HG02763 (cell line): ENCODE measurements at regions not wholly inside any gene's neighbourhood (a gene's known extent, or its start where the extent isn't known, plus 50 kb on each side); places are given as distances from the start of the nearest gene placed in this dataset.
"Not testable (repeated sequence)": the region's sequence is repeated elsewhere in the genome, so short reads cannot be mapped to it uniquely, and the experiment has no call there.

ENCODE experiments used
- ATAC-seq: cut with Tn5 transposase; IDR thresholded peaks from one replicate; pipeline ENCODE4 v1.9.1; 2021; ENCODE audit warnings: mild to moderate bottlenecking, moderate library complexity; ENCODE audit not compliant: unreplicated experiment

DNA sequence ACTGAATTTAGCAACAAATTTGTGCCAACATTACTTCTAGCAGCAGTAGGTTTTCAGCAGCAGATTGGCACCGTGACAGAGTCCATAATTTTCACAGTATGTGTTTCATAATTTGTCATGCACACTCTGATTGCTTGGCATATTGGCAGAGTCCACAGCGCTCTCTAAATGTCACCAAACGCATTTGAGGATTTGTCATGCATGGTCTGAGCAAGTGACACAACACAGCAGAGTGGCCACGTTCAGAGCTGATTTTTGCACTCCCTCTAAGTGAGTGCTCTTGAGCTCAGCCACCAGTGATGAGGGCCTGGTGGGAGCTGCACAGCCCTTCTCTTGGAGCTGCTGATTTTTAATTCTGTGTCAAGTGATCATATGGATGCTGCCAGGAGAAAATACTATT lies 1270.8 kb downstream of the ROBO1 start:
- no peak for ATAC-seq

DNA sequence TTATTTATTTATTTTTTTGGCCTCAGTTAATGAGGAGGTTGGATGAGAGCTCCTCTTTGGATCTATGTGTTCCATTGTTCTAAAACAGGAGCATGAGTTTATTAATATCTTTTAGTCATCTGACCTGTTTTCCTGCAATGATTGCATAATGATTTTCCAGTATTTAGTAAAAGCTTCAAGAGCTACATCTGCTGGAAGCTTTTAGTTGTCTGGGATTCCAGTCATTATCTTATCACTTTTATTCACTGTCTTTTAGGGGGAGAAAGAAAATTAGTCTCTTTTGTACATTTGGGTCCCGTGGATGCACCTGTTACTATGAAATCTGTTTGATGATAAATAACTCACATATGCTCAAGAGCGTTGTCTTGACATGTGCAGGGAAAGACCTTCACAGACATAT lies 1270.0 kb downstream of the ROBO1 start:
- no peak for ATAC-seq

DNA sequence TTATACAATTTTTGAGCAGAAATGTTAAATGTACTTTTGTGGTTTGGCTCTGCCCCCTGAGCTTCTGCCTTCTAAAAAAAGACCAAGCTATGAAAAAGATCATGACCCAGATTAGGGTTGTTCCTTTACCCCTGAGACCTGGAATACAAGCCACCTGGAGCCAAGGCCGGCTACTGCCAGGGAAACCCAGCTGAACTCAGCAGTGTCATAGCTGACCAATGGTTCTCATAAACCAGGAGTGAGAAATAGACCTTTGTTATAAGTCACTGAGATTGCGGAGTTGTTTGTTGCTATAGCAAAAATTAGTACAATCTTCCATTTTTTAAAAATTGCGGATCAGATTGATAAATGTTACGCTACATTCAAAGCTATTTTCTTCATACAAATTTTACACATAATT lies 1261.7 kb downstream of the ROBO1 start:
- ATAC-seq = no peak

DNA sequence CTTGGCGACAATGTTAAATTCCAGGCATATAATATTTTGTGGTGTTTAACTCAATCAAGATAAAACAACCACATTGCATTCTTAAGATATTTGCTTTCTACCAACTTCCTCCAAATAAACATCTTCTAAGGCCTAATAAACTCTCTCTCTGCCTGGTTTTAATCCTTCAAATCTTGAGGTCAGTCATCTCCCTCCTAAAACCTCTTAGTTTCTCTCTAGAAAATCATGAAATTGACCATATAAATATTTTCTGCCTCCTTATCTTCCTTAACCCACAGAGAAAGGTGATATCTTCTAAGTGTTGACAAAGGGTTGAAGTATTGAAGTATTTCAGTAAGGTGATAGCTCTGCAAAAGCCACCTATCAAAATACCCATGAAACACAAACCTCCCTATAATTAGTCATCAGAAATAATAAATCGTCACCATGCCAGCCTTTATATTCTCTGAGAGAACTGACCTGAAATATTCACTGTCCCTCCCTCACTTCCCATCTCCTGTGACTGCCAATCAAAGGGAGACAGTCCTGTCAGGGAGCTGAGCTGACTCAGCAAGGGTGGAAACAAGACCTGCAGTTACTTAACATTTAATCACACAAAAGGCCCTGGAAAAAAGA lies 1261.1 kb downstream of the ROBO1 start:
- no peak for ATAC-seq

DNA sequence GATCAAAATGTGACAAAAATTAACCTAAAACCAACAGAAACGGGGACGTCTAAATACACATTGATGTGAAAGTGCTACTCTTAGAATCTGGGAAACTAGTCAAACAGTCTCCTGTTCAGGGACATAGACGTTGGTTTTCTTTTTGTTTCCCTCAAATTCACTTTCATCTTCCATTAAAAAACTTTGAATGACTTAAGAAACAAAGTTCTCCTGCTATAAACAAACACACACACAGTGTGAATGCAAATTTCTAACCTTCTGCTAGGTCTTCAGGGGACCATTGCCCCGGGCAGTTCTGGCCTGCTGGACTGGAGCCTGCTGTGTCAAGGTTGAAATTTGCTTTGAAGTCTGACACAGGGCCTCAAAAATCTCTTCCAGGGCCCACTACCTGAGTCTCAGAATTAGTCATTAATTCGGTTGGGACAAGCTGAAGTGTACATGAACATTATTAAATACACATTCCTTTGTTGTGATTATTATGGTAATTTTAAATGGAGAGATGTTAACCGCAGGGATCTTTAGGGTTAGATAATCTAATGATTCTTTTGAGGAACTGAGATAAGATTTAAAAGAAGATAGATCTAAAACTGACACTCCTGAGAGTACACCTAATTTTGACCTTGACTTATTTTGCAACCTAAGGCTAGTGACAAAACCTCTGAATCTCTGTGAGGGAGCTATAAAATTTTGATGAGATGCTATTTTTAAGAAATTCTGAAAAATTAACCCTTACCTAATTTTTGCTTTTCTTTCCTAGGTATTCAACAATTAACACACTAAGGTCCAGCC lies 1260.4 kb downstream of the ROBO1 start:
- ATAC-seq = no peak

DNA sequence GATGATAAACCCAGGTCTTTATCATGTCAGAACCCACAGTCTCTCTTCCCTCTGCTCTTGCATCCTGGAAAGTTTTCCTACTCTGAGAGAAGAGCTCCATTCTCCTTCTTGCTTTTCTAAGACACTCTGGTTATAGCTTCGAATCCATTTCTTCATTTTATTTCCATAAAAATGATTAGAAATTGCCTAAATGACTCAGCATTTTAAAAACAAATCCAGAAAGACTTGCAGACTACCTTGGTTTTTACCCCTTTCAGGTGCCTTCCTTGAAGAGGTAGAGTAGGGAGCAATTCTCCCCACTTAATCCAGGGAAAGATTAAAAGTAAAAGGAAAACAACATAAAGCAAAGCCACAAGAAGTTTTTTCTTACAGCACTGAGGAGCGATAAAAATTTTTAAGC lies 1256.0 kb downstream of the ROBO1 start:
- ATAC-seq = no peak

DNA sequence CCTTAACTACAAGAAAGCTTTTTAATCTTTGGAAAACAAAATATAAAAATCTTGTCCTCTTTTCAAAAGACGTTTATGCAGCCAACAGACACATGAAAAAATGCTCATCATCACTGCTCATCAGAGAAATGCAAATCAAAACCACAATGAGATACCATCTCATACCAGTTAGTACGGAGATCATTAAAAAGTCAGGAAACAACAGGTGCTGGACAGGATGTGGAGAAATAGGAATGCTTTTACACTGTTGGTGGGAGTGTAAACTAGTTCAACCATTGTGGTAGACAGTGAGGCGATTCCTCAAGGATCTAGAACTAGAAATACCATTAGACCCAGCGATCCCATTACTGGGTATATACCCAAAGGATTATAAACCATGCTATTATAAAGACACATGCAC lies 1255.0 kb downstream of the ROBO1 start:
- ATAC-seq = not testable (repeated sequence)

DNA sequence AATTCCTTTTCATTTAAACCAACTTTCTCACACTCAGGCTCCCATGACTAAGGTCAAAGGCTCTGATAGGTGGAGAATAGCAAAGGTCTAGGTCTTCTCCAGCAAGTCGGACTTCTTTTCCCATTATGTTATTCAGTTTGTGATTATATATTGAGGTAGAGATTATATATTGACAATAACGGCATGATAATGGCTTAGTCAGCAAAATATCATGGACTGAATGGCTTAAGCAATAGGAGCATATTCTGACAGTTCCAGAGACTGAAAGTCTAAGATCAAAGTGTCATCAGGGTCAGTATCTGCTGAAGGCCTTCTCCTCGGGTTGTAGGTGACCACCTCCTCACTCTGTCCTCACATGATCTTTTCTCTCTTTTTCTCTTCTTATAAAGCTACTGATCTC lies 1251.4 kb downstream of the ROBO1 start:
- no peak for ATAC-seq

DNA sequence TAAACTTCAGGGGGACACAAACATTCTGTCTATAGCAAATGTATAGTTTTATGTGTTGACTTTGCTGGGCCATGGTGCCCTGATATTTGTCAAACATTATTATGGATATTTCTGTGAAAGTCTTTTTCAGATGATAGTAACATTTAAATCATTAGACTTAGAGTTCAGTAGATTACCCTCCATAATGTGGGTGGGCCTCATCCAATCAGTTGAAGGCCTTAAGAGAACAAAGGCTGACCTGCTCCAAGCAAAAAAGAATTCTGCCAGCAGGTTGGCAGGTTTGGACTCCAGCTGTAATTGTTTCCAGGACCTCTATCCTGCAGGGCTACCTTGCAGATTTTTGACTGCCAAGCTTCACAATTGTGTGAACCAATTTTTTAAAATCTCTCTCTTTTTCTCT lies 1250.9 kb downstream of the ROBO1 start:
- ATAC-seq = no peak

DNA sequence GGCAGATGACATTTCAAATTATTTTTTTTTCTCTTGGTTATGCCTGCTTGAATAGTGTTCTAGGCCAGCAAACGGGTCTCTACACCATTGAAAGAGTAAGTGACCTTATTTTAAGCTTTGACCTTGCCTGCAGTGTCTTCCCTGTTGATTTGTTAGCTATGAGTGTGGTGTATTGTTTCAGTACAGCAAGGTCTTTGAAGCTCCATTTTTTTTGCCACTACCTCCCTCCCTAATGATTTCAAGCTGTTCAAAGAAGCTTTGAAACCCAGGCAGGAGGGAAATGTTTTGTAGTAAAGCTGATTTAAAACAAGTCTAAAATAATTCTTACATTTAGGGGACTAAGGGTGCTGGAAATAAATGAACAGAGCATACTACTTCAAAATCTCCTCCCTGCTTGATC lies 1249.8 kb downstream of the ROBO1 start:
- ATAC-seq = no peak

DNA sequence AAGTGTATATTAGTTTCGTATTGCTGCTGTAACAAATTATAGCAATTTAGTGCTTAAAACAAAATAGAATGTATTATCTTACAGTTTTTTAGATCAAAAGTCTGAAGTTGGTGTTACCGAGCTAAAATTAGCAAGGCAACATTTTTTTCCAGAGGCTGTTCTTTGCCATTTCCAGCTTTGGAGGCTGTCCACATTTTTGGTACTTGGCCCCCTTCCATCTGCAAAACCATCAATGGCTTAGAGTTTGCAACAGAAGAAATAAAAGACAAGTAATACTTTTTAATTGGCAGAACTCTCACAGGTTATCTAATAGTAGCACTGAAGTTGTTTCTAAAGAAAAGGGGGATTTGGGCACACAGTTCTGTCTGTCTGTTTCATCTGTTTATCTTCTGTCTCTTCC lies 1248.5 kb downstream of the ROBO1 start:
- no peak for ATAC-seq

DNA sequence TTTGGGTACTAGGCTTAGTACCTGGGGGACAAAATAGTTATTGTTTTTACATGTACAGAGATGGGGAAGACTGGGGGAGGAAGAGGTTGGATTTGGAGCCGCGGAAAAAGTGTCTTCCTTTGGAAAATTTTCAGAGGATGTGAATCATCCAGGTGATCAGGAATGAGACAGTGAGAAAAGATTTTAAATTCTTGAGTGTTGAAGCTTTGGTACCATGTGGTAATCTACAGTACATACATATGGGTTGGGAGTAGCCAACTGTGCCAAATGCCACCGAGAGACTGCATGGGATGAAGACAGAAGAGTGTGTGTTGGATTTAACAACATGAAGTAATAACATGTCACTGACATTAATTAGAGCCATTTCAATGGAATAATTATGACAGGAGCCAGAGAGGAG lies 1238.2 kb downstream of the ROBO1 start:
- no peak for ATAC-seq

DNA sequence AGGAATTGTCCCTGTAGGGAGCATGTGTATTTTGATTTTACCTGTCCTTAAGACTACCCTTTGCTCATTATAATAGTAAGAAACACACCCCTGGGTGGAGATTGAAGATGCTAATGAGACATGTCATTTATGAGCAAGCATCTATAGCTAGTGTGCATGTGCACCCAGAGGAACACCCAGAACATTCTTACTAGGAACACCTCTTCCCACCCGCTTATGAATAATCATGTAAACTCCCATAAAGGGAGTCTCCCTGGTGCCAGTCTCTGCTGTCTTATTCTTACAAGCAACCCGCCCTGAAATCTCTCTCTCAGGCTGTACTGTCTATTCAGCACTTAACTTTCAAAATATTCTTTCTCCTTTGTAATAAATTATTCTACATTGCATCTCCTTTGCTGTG lies 1227.3 kb downstream of the ROBO1 start:
- ATAC-seq = no peak

DNA sequence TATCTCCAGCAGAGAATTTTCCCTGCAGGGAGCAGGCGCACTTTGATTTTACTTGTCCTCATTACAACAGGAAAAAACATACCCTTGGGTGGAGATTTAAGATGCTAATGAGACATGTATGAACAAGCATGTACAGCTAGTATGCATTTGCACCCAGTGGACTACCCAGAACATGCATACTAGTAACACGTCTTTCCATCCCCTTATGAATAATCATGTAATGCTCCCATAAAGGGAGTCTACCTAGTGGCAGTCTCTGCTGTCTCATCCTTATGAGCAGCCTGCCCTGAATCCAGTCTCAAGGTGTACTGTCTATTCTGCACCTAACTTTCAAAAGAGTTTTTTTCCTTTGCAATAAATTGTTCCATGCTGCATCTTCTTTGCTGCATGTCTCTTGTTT lies 1222.0 kb downstream of the ROBO1 start:
- ATAC-seq = no peak
